HepG2 (cell line): ENCODE measurements at regions not wholly inside any gene's neighbourhood (a gene's known extent, or its start where the extent isn't known, plus 50 kb on each side); places are given as distances from the start of the nearest gene placed in this dataset.

Experiments used
- ATAC-seq: fragments of 200-7000 bp; cut with Tn5 transposase; 3 replicates; pipeline ENCODE4 v1.9.1; 2020; ENCODE audit warnings: mild to moderate bottlenecking, moderate library complexity
- BruUV-seq: library from RNA; stranded (reverse); fragments of 400-500 nt; replicated peaks from 2 replicates; lab custom pipeline; 2021; lab: Mats Ljungman, UMichigan
- CTCF ChIA-PET: fragments of 300-600 bp; formaldehyde crosslinking; extraction: SDS; loops from one replicate; lab custom pipeline; 2021; ENCODE audit warnings: low total read pairs, inconsistent platforms, low intra/inter-chr PET ratio; lab: Yijun Ruan, JAX
- POLR2A ChIA-PET: fragments of 350-600 bp; sonication (Branson Sonifier 250); formaldehyde crosslinking; loops from one replicate; lab custom pipeline; 2020; ENCODE audit warnings: antibody characterized with exemption, inconsistent platforms; lab: Yijun Ruan, JAX
- DNase-seq: peaks from one replicate; pipeline ENCODE4 v3.0.0-alpha.2; 2015; ENCODE audit warnings: low spot score
- FAIRE-seq: peaks from 3 replicates; lab custom pipeline; 2011; peaks lifted over from hg19 to GRCh38; lab: Jason Lieb, UNC
- H2AFZ ChIP-seq: one replicate; pipeline ENCODE4 v1.6.1; 2011; ENCODE audit warnings: low read length, inconsistent platforms
- H3K27ac ChIP-seq: fragments of 300-600 bp; 3 replicates; pipeline ENCODE4 v1.8.0; 2011; ENCODE audit warnings: mixed run types, mild to moderate bottlenecking, mixed read lengths, low read length, inconsistent platforms; ENCODE audit not compliant: insufficient read depth; ENCODE audit errors: extremely low read length
- H3K27me3 ChIP-seq, 2 experiments: fragments of 200-600 bp in 1 of 2; 2 replicates in 1 of 2; 3 replicates in 1 of 2; pipeline versions ENCODE4 v1.6.0 to v1.8.0; 2011; ENCODE audit warnings: low read length in 2 of 2, mild to moderate bottlenecking in 2 of 2, moderate library complexity in 2 of 2, inconsistent platforms in 1 of 2; ENCODE audit not compliant: insufficient read depth in 2 of 2, control insufficient read depth in 1 of 2
- H3K36me3 ChIP-seq, 2 experiments: fragments of 200-600 bp in 1 of 2; replicated peaks in 1 of 2; 2 replicates in 1 of 2; 3 replicates in 1 of 2; pipeline versions ENCODE4 v1.5.1 to v1.8.0; 2011; ENCODE audit warnings: low read length in 2 of 2, inconsistent platforms in 1 of 2; ENCODE audit not compliant: insufficient read depth in 2 of 2, control insufficient read depth in 1 of 2
- H3K4me1 ChIP-seq: 2 replicates; pipeline ENCODE4 v1.5.1; 2012; ENCODE audit warnings: low read length, inconsistent platforms; ENCODE audit not compliant: insufficient read depth
- H3K4me2 ChIP-seq: 2 replicates; pipeline ENCODE4 v1.6.0; 2011; ENCODE audit warnings: low read depth, low read length, inconsistent platforms
- H3K4me3 ChIP-seq, 3 experiments: fragments of 200-600 bp in 1 of 3; sonication (generic), shearing (Covaris generic) in 1 of 3; replicated peaks in 1 of 3; 2 replicates each; pipeline ENCODE4 v1.5.1; 2011 to 2016; ENCODE audit warnings: low read length in 3 of 3, inconsistent platforms in 2 of 3, low read depth in 2 of 3, mild to moderate bottlenecking in 2 of 3, control low read depth in 1 of 3, mixed read lengths in 1 of 3; ENCODE audit not compliant: insufficient read depth in 1 of 3
- H3K79me2 ChIP-seq: one replicate; pipeline ENCODE4 v1.6.1; 2011; ENCODE audit warnings: low read length, inconsistent platforms; ENCODE audit not compliant: insufficient read depth
- H3K9ac ChIP-seq: 2 replicates; pipeline ENCODE4 v1.6.0; 2011; ENCODE audit warnings: mild to moderate bottlenecking, low read depth, low read length, inconsistent platforms; ENCODE audit not compliant: insufficient read depth
- H3K9me3 ChIP-seq: 2 replicates; pipeline ENCODE4 v1.5.1; 2012; ENCODE audit warnings: mild to moderate bottlenecking, low read length
- H4K20me1 ChIP-seq: 2 replicates; pipeline ENCODE4 v1.6.0; 2011; ENCODE audit warnings: inconsistent platforms, mild to moderate bottlenecking, low read length, moderate library complexity; ENCODE audit not compliant: insufficient read depth
- ATF6 ChIP-seq: sonication (generic); formaldehyde crosslinking; conservative IDR thresholded peaks from 2 replicates; pipeline ENCODE4 v1.4.0; 2020; ENCODE audit warnings: missing genetic modification reagents
- HMGXB4 ChIP-seq, 2 experiments: sonication (generic) in 1 of 2; formaldehyde crosslinking in 1 of 2; IDR thresholded peaks; 2 replicates each; pipeline versions ENCODE4 v1.4.0 to v1.6.1; 2018 to 2020; ENCODE audit warnings: missing genetic modification reagents in 2 of 2, borderline replicate concordance in 1 of 2, low read depth in 1 of 2, mild to moderate bottlenecking in 1 of 2, missing biosample characterization in 1 of 2
- IRF2 ChIP-seq: IDR thresholded peaks from 2 replicates; pipeline ENCODE4 v1.6.1; 2018; ENCODE audit warnings: missing genetic modification reagents, missing compliant biosample characterization
- ZBTB20 ChIP-seq: sonication (generic); formaldehyde crosslinking; IDR thresholded peaks from 2 replicates; pipeline ENCODE4 v1.8.1; 2023; ENCODE audit warnings: missing genetic modification reagents, low read depth, mild to moderate bottlenecking, borderline replicate concordance
- ZNF101 ChIP-seq: sonication (generic); formaldehyde crosslinking; IDR thresholded peaks from 2 replicates; pipeline ENCODE4 v1.4.0; 2020; ENCODE audit warnings: mild to moderate bottlenecking, low read depth, missing genetic modification reagents, borderline replicate concordance
- ZNF234 ChIP-seq: sonication (generic); formaldehyde crosslinking; conservative IDR thresholded peaks from 2 replicates; pipeline ENCODE4 v1.5.1; 2020; ENCODE audit warnings: mild to moderate bottlenecking, missing genetic modification reagents
- ZNF333 ChIP-seq: sonication (generic); formaldehyde crosslinking; IDR thresholded peaks from 2 replicates; pipeline ENCODE4 v1.4.0; 2020; ENCODE audit warnings: mild to moderate bottlenecking, missing genetic modification reagents, borderline replicate concordance
- ZNF660 ChIP-seq: sonication (generic); formaldehyde crosslinking; IDR thresholded peaks from 2 replicates; pipeline ENCODE4 v1.5.1; 2020; ENCODE audit warnings: mild to moderate bottlenecking, low read depth, missing genetic modification reagents, borderline replicate concordance
- ZNF768 ChIP-seq: sonication (generic); formaldehyde crosslinking; IDR thresholded peaks from 2 replicates; pipeline ENCODE4 v1.4.0; 2020; ENCODE audit warnings: missing genetic modification reagents
- ZNF784 ChIP-seq: sonication (generic); formaldehyde crosslinking; IDR thresholded peaks from 2 replicates; pipeline ENCODE4 v1.5.1; 2020; ENCODE audit warnings: missing genetic modification reagents, mild to moderate bottlenecking, borderline replicate concordance
- ZNF839 ChIP-seq: sonication (generic); formaldehyde crosslinking; IDR thresholded peaks from 2 replicates; pipeline ENCODE4 v1.4.0; 2020; ENCODE audit warnings: missing genetic modification reagents, mild to moderate bottlenecking, borderline replicate concordance
- ZSCAN21 ChIP-seq: sonication (generic); formaldehyde crosslinking; IDR thresholded peaks from 2 replicates; pipeline ENCODE4 v1.8.0; 2022; ENCODE audit warnings: mild to moderate bottlenecking, missing genetic modification reagents, moderate library complexity, borderline replicate concordance
- WGBS: methylation state at CpG from one replicate; pipeline ENCODE4 v1.1.6; 2017; ENCODE audit warnings: low lambda C conversion rate; 5-methylcytosine and 5-hydroxymethylcytosine counted together
- in situ Hi-C: cut with HindIII; loops from 2 replicates; pipeline ENCODE4 v1.10.0; 2017; ENCODE audit warnings: low pct_unique_long_range_greater_than_20kb; ENCODE audit not compliant: extremely low pct_ligation_motif_present
- intact Hi-C: fragments of 100-400 bp; cut with micrococcal nuclease; formaldehyde crosslinking; loops from one replicate; pipeline ENCODE4 v1.10.0; 2022; ENCODE audit not compliant: unreplicated experiment

GRCh38 chr2:155662224-155662623 is 670.3 kb downstream of the NR4A2 start:
- 22% methylated on average over 4 of the region's 4 CpGs for WGBS

More at GRCh38 chr2:155662224-155662623, 670.3 kb downstream of the NR4A2 start:
- no peak overlapping the region for H3K27ac ChIP-seq
- FAIRE-seq: no peak
- no peak for TF ChIP-seq ZNF660
- no peak for TF ChIP-seq ZNF234 (CRISPR knock-in tag)
- TF ChIP-seq ZSCAN21 (CRISPR knock-in tag): no peak
- TF ChIP-seq ZBTB20 (CRISPR knock-in tag): no peak
- no peak for TF ChIP-seq ZNF839 (CRISPR knock-in tag)
- no peak for TF ChIP-seq ZNF333 (CRISPR knock-in tag)
- no peak for TF ChIP-seq IRF2 (CRISPR knock-in tag)
- TF ChIP-seq ATF6: no peak
- TF ChIP-seq ZNF101 (CRISPR knock-in tag): no peak
- no peak for TF ChIP-seq HMGXB4 (CRISPR knock-in tag; IDR thresholded peaks at IDR 0.05; ENCODE audit: borderline replicate concordance in 1 of 2, low read depth in 1 of 2)
- TF ChIP-seq ZNF784: no peak
- no peak for TF ChIP-seq ZNF768
- no peaks in the 10 kb centered on the region for H3K79me2 ChIP-seq
- no peak overlapping the region for H3K4me2 ChIP-seq
- H3K9me3 ChIP-seq: no peaks in the 10 kb centered on the region
- no peak for ATAC-seq
- no peaks in the 10 kb centered on the region for H3K36me3 ChIP-seq
- H3K27me3 ChIP-seq: no peaks in the 10 kb centered on the region
- no TSS peak for BruUV-seq
- H3K4me3 ChIP-seq: no peak overlapping the region
- no peak overlapping the region for H2AFZ ChIP-seq
- DNase-seq: no peak
- no peaks in the 10 kb centered on the region for H4K20me1 ChIP-seq
- in situ Hi-C loops (no loop called here), intact Hi-C loops (no loop called here)
- POLR2A ChIA-PET: no interaction called here
- H3K9ac ChIP-seq: no peak overlapping the region
- CTCF ChIA-PET: no interaction called here
- no peaks in the 10 kb centered on the region for H3K4me1 ChIP-seq
